Uterus (tissue), 2 donors: ENCODE measurements at regions not wholly inside any gene's neighbourhood (a gene's known extent, or its start where the extent isn't known, plus 50 kb on each side); places are given as distances from the start of the nearest gene placed in this dataset.

Source experiments
- CTCF ChIP-seq, 4 experiments: fragments of 200-600 bp in 2 of 4; fragments of 450-650 bp in 2 of 4; sonication (generic) in 2 of 4; IDR thresholded peaks; one replicate each; pipeline ENCODE4 v1.5.1; 2016 to 2019; ENCODE audit warnings: antibody characterized with exemption in 4 of 4, mild to moderate bottlenecking in 2 of 4, moderate library complexity in 1 of 4
- POLR2A ChIP-seq, 2 donors: fragments of 450-650 bp; IDR thresholded peaks; one replicate each; pipeline ENCODE4 v1.6.1; 2016; ENCODE audit warnings: antibody characterized with exemption in 2 of 2, mild to moderate bottlenecking in 1 of 2, moderate library complexity in 1 of 2

DNA sequence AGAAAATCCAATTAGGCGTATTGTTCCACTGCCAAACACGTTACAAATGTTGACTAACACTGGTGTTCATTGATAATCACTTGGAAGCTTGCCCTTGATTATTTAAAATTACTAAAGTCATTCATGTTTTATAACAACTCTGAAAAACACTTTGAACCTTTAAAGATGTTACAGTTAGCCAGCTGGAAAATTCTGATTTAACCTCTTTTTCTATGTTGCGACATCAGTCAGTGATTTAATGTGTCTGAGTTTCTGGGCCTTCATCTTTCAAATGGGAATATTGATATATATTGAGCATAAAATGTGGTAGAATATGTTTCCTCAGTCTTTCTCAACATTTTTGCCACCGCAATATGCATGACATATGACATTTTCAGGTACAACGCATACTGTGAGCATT, 274.1 kb upstream of the TENM3 start:
- TF ChIP-seq CTCF (IDR thresholded peaks at IDR 0.05): no peak
- no peak for TF ChIP-seq POLR2A (IDR thresholded peaks at IDR 0.05)
